ENCODE measurements at regions not wholly inside any gene's neighbourhood (a gene's known extent, or its start where the extent isn't known, plus 50 kb on each side); places are given as distances from the start of the nearest gene placed in this dataset.

GRCh38 chr15:67902579-67903009 lies 62.7 kb upstream of the RNU6-1 start:
- peaks cover 11% of the 10 kb centered on the region for H3K4me1 ChIP-seq (ENCODE audit: insufficient read depth, low read length, severe bottlenecking)
- H2AFZ ChIP-seq (ENCODE audit: low read length) = peak overlapping the region; percentile 68; the same call in 1 of the 2 replicates
- no peak overlapping the region; the same call in 1 of the 2 replicates for H3K9ac ChIP-seq (ENCODE audit: low read length)

GRCh38 chr15:67903708-67904107 lies 63.9 kb upstream of the RNU6-1 start:
- Histone ChIP-seq H3K27ac (ENCODE audit: low read depth, low read length, poor library complexity, severe bottlenecking) (no peak overlapping the region), H3K9me3 (ENCODE audit: low read length) (no peaks in the 10 kb centered on the region), H3K9me2 (ENCODE audit: low read depth, low read length) (no peaks in the 10 kb centered on the region), H3K27me3 (ENCODE audit: insufficient read depth, low read length) (no peaks in the 10 kb centered on the region), H3K4me1 (ENCODE audit: insufficient read depth, low read length, severe bottlenecking) (peaks cover 11% of the 10 kb centered on the region), H3K9ac (ENCODE audit: low read length) (no peak overlapping the region), H3K4me3 (ENCODE audit: low read depth, low read length, poor library complexity, severe bottlenecking) (no peak overlapping the region), H4K20me1 (ENCODE audit: insufficient read depth, low read length) (no peaks in the 10 kb centered on the region), H3K36me3 (ENCODE audit: insufficient read depth, low read length) (no peaks in the 10 kb centered on the region; the same call in 1 of the 2 replicates), H2AFZ (ENCODE audit: low read length) (no peak overlapping the region), H3K4me2 (ENCODE audit: low read length) (no peak overlapping the region), H3F3A (ENCODE audit: insufficient read depth, low read length) (no peaks in the 10 kb centered on the region), H3K79me2 (ENCODE audit: insufficient read depth, low read length) (no peaks in the 10 kb centered on the region)
- TF ChIP-seq EZH2 (IDR thresholded peaks at IDR 0.05; ENCODE audit: borderline replicate concordance, low read length) = no peak
- TF ChIP-seq, protein P1, sequence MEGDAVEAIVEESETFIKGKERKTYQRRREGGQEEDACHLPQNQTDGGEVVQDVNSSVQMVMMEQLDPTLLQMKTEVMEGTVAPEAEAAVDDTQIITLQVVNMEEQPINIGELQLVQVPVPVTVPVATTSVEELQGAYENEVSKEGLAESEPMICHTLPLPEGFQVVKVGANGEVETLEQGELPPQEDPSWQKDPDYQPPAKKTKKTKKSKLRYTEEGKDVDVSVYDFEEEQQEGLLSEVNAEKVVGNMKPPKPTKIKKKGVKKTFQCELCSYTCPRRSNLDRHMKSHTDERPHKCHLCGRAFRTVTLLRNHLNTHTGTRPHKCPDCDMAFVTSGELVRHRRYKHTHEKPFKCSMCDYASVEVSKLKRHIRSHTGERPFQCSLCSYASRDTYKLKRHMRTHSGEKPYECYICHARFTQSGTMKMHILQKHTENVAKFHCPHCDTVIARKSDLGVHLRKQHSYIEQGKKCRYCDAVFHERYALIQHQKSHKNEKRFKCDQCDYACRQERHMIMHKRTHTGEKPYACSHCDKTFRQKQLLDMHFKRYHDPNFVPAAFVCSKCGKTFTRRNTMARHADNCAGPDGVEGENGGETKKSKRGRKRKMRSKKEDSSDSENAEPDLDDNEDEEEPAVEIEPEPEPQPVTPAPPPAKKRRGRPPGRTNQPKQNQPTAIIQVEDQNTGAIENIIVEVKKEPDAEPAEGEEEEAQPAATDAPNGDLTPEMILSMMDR (IDR thresholded peaks at IDR 0.05; ENCODE audit: low read length) = no peak

More at GRCh38 chr15:67902579-67903009, 62.7 kb upstream of the RNU6-1 start:
- Histone ChIP-seq H3K27ac (ENCODE audit: low read depth, low read length, poor library complexity, severe bottlenecking) (no peak overlapping the region), H3K9me2 (ENCODE audit: low read depth, low read length) (no peaks in the 10 kb centered on the region), H3K4me3 (ENCODE audit: low read depth, low read length, poor library complexity, severe bottlenecking) (peak overlapping the region; percentile 20), H3K36me3 (ENCODE audit: insufficient read depth, low read length) (no peaks in the 10 kb centered on the region; the same call in 1 of the 2 replicates), H3K79me2 (ENCODE audit: insufficient read depth, low read length) (no peaks in the 10 kb centered on the region), H3K27me3 (ENCODE audit: insufficient read depth, low read length) (no peaks in the 10 kb centered on the region), H3F3A (ENCODE audit: insufficient read depth, low read length) (no peaks in the 10 kb centered on the region), H4K20me1 (ENCODE audit: insufficient read depth, low read length) (no peaks in the 10 kb centered on the region), H3K4me2 (ENCODE audit: low read length) (peak overlapping the region; percentile 24), H3K9me3 (ENCODE audit: low read length) (no peaks in the 10 kb centered on the region)
- no peak for TF ChIP-seq EZH2 (IDR thresholded peaks at IDR 0.05; ENCODE audit: borderline replicate concordance, low read length)
- TF ChIP-seq, protein P1 (IDR thresholded peaks at IDR 0.05; ENCODE audit: low read length) = no peak

- no peak overlapping the region for H3K27ac ChIP-seq (ENCODE audit: low read depth, low read length, poor library complexity, severe bottlenecking)
- no peaks in the 10 kb centered on the region for H3K27me3 ChIP-seq (ENCODE audit: insufficient read depth, low read length)
- peaks cover 5% of the 10 kb centered on the region for H3K9me3 ChIP-seq (ENCODE audit: low read length)
- no peaks in the 10 kb centered on the region for H3F3A ChIP-seq (ENCODE audit: insufficient read depth, low read length)
- TF ChIP-seq, protein P1 (IDR thresholded peaks at IDR 0.05; ENCODE audit: low read length) = no peak
- no peak for TF ChIP-seq EZH2 (IDR thresholded peaks at IDR 0.05; ENCODE audit: borderline replicate concordance, low read length)
- H3K4me2 ChIP-seq (ENCODE audit: low read length) = no peak overlapping the region
- no peak overlapping the region for H3K9ac ChIP-seq (ENCODE audit: low read length)
- no peaks in the 10 kb centered on the region for H3K79me2 ChIP-seq (ENCODE audit: insufficient read depth, low read length)
- no peak overlapping the region for H2AFZ ChIP-seq (ENCODE audit: low read length)
- no peaks in the 10 kb centered on the region for H3K9me2 ChIP-seq (ENCODE audit: low read depth, low read length)
- no peaks in the 10 kb centered on the region for H4K20me1 ChIP-seq (ENCODE audit: insufficient read depth, low read length)
- H3K36me3 ChIP-seq (ENCODE audit: insufficient read depth, low read length) = no peaks in the 10 kb centered on the region; the same call in 1 of the 2 replicates
- H3K4me1 ChIP-seq (ENCODE audit: insufficient read depth, low read length, severe bottlenecking) = peaks cover 11% of the 10 kb centered on the region
- no peak overlapping the region for H3K4me3 ChIP-seq (ENCODE audit: low read depth, low read length, poor library complexity, severe bottlenecking)
These were observed 65.8 kb upstream of the RNU6-1 start for GRCh38 chr15:67905628-67906027.
